GM13976 (cell line): ENCODE measurements at regions not wholly inside any gene's neighbourhood (a gene's known extent, or its start where the extent isn't known, plus 50 kb on each side); places are given as distances from the start of the nearest gene placed in this dataset.

Source experiments
- DNase-seq: peaks from one replicate; pipeline ENCODE4 v3.0.0; 2012; ENCODE audit warnings: low spot score
- in situ Hi-C: fragments of 300-500 bp; cut with MboI; formaldehyde crosslinking; loops from one replicate; pipeline ENCODE4 v1.12.0; 2022; ENCODE audit warnings: low sequenced_read_pairs, mixed read lengths, inconsistent platforms; ENCODE audit not compliant: unreplicated experiment
- TF ChIP-seq, protein P1 (sequence below): IDR thresholded peaks from 2 replicates; pipeline ENCODE4 v1.5.1; 2012; ENCODE audit warnings: borderline replicate concordance, mild to moderate bottlenecking; ENCODE audit not compliant: insufficient read depth; ENCODE audit errors: extremely low read depth, missing control alignments, control extremely low read depth

GRCh38 chr1:115233598-115233997 lies 104.5 kb downstream of the NGF start:
- DNase-seq, result no peak
- TF ChIP-seq, protein P1, sequence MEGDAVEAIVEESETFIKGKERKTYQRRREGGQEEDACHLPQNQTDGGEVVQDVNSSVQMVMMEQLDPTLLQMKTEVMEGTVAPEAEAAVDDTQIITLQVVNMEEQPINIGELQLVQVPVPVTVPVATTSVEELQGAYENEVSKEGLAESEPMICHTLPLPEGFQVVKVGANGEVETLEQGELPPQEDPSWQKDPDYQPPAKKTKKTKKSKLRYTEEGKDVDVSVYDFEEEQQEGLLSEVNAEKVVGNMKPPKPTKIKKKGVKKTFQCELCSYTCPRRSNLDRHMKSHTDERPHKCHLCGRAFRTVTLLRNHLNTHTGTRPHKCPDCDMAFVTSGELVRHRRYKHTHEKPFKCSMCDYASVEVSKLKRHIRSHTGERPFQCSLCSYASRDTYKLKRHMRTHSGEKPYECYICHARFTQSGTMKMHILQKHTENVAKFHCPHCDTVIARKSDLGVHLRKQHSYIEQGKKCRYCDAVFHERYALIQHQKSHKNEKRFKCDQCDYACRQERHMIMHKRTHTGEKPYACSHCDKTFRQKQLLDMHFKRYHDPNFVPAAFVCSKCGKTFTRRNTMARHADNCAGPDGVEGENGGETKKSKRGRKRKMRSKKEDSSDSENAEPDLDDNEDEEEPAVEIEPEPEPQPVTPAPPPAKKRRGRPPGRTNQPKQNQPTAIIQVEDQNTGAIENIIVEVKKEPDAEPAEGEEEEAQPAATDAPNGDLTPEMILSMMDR, result no peak
- in situ Hi-C loops, result no loop called here

GRCh38 chr1:115230281-115230680 lies 107.8 kb downstream of the NGF start:
- DNase-seq, result no peak
- in situ Hi-C loops, result no loop called here
- TF ChIP-seq, protein P1, result no peak

DNA sequence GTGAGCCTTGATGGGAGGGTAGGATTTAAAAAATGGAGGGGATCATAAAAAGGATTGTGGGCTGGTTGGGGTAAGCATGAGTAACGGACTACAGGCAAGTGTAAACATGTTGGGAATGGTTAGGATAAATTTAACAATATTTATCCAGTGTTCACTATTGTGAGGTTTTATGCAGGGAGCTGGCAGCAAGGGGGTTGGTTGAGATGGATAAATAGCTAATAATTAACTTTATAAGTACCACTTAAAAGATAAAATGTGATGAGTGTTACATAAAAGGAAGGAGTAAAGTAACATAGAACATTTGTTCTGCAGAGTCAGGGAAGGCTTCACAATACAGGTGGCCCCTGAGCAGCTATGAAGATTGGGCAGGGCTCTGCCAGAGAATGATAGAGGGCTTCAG lies 109.0 kb downstream of the NGF start:
- DNase-seq, result no peak
- in situ Hi-C loops, result no loop called here
- TF ChIP-seq, protein P1, result no peak

DNA sequence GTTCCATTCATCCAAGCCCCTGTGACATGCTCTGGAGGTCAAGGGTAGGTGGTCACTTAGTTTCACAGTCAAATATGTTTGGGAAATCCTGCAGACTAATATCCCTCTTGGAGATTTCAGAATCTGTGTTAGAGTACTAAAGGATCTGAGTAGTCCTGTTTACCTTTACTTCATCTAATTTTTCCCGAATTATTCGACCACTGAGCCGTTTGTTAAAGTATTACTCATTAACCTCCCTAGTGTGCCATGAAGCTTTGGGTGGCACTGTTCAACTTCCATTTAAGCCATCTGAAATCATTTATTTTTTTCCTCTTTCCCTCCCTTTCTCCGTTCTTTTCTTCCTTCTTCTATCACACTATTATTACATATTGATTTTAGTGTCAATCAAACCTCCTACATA lies 109.9 kb downstream of the NGF start:
- no peak for DNase-seq
- in situ Hi-C loops, result no loop called here
- TF ChIP-seq, protein P1, result no peak

- in situ Hi-C loops, result no loop called here
- no peak for DNase-seq
- TF ChIP-seq, protein P1, result no peak
Measured at GRCh38 chr1:115227346-115228082, 110.5 kb downstream of the NGF start.

GRCh38 chr1:115225993-115226685 lies 111.9 kb downstream of the NGF start:
- in situ Hi-C loops, result no loop called here
- TF ChIP-seq, protein P1, result no peak
- no peak for DNase-seq
